Fibroblast of skin of scalp (primary cell): ENCODE measurements at regions not wholly inside any gene's neighbourhood (a gene's known extent, or its start where the extent isn't known, plus 50 kb on each side); places are given as distances from the start of the nearest gene placed in this dataset.
"Not testable (repeated sequence)": the region's sequence is repeated elsewhere in the genome, so short reads cannot be mapped to it uniquely, and the experiment has no call there.

ENCODE experiments used
- DNase-seq: peaks from one replicate; pipeline ENCODE4 v3.0.0-alpha.2; 2013

DNA sequence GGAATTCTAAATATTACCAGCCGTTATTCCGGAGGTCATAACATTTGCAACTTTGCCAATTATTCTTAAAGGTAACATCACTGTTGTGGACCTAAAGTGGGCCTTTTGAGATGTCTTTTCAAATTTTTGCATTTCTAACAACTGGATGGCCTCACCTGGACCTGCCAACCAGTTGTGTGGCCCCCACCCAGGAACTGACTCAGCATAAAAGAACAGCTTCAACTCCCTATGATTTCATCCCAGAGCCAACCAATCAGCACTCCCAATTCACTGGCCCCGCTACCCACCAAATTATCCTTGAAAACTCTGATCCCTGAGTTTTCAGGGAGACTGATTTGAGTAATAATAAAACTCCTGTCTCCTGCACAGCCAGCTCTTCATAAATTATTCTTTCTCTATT, 489.7 kb upstream of the LMCD1 start:
- DNase-seq, result no peak

DNA sequence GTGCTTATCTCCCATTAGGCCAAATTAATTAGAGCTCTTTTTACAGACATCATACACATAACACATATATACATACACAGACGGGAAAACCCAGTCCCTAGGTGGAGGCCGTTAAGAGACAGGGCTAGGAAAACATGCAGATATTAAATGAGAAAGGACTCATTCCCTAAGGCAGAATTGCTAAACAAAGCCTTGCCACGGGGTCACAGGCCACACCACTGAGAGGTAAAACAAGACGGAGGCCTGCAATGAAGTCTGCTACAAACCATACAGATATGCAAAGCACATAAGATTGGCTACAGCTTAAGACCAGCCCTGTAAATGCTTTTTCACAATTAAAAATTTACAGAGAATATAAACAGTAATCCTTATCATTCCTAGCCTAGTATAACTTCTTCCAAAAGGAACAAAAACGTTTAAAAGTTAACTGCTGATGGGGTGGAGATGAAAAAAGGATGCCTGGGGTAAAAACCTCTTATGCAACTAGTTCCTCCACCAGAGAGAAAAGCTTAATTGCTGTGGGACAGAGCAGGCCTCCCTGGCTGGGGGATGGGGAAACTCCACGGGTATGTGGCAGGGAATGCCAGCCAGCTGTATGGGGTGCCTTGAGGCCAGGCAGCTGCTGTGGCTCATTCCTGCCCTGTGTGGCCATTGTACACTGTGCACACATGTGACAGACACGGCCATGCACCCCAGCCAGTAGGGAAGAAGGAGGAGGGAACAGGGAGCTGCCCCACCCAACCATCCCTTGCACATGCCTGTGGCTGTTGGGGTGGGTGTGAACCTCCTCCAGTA, 481.4 kb upstream of the LMCD1 start:
- no peak for DNase-seq

DNA sequence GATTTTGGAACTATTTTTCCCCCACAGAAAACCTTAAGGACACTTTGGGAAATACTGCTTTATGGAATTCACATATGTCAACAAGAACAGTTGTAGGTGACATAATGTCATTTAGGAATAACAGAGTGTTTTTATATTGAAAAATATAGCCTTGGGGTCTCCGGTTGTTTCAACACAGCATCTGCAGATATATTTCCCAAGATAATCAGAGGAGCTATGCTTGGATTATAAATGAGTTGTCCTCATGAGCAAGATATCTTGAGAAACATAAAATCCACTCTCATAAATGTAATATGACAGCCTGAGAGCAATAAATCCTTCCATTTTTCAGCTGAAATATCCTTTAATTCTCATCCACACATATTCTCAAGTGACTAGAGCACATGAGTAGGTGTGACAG, 473.7 kb upstream of the LMCD1 start:
- DNase-seq, result no peak

DNA sequence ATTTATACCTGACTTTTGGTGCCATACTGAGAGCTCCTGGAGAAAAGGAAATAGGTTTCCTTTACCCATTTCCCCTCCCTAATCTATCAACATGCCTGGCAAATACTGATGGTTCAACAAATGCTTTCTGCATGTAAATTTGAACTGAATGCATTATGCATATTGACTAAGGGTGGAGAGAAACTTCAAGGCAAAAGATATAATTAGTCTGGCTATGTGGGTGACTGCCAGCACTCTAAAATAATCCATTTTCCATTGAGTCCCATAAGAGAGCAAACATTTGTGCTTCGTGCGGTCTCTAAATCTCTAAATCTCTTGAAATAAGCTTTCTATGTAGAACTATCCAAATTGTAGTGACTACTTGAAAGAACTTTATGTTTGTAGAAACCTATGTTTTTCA, 451.3 kb upstream of the LMCD1 start:
- no peak for DNase-seq

DNA sequence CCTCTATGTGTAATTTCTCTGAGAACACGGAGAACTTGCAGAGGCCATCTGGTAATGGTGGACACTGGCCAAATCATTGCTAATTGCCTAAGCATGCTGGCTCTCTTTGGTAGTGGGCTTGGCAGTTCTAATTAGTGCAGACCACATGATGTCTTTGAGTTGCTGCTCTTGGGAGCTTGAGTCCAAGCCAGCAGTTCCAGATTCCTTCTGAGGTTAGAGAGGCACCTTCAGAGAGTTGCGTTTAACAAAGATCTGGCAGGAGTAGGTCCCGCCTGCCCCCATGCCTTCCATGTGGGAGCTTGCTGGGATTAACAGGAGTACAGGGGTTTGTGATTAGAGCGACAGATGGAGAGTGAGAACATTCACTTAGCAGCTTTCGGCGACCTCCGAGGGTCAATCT, 449.0 kb upstream of the LMCD1 start:
- no peak for DNase-seq

DNA sequence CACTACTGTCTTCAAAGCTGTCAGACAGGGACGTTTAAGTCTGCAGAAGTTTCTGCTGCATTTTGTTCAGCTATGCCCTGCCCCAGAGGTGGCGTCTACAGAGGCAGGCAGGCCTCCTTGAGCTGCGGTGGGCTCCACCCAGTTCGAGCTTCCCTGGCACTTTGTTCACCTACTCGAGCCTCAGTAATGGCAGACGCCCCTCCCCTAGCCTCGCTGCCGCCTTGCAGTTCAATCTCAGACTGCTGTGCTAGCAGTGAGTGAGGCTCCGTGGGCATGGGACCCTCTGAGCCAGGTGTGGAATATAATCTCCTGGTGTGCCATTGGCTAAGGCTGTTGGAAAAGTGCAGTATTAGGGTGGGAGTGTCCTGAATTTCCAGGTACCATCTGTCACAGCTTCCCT, 433.5 kb upstream of the LMCD1 start:
- DNase-seq, result not testable (repeated sequence)

DNA sequence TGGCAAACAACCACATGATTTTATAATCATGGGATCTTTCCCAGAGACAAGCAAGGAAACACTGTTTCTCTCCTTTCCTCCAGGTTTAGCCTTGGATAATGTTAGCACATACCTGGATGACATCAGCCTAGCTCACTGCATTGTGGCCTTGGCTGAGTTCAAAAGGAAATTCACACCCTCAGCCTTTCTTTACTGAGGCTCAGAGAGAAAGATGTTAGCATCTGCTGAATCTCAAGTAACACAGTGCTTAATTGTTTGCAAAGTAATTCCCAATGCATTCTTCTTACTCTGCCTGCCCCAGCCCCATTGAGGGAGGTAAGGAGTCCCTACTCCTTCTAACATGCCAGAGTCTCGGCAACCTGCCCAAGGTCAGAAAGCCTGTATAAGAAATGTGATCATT, 432.2 kb upstream of the LMCD1 start:
- DNase-seq, result no peak

DNA sequence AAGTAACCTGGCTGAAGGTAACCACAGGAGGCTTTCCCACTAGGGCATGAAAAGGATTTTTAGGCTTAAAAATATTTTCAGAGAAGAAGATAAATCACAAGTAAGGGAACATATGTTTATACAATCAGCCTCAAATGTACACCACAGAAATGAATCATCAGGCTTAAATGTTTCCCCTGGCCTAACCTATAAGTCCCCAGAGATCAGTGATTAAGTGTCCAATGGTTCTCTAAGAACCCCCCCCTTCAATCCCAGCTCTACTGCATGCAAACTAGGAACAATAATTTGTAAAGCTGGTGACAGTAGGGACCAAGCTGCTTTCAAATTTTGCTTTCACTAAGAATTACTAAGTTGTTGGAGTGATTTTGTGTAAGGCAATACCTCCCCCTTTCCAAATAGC, 431.6 kb upstream of the LMCD1 start:
- peak; percentile 58 for DNase-seq

DNA sequence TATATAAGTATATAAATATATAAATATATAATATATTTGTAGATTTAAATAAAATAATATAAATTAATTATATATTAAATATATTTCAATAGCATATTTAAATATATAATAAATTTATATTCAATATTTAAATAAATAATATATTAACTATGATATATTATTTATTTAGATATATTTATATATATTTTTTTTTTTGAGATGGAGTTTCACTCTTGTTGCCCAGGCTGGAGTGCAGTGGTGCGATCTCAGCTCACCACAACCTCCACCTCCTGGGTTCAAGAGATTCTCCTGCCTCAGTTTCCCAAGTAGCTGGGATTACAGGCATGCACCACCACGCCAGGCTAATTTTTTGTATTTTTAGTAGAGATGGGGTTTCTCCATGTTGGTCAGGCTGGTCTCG, 426.9 kb upstream of the LMCD1 start:
- DNase-seq, result not testable (repeated sequence)

DNA sequence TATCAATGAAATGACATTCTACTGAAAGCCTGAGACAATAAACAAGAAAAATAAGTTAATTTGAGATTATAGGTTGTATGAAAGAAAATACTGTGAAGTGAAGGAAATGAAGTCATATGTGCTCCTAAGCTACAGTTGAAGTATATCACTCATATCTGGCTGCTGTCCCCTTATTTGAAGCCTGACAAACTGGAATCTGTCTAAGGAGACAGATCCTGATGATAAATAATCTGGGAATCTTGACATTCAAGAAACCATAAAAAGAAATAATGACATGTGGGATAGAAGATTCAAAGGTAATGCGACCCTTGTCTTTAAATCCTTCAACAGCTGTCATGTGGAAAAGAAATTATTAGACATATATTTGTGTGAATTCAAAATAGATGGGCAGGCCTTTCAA, 424.5 kb upstream of the LMCD1 start:
- DNase-seq, result no peak

DNA sequence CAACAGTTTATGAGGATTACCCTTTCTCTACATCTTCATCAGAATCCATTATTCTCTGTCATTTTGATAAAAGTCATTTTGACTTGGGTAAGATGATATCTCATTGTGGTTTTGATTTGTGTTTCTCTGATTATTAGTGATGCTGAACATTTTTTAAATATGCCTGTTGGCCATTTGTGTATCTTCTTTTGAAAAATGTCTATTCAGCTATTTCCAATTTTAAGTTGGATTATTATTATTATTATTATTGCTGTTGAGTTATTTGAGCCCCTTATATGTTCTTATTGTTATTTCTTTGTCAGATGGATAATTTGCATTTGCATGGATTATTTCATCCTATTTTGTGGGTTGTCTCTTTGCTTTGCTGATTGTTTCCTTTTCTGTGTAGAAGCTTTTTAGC, 421.2 kb upstream of the LMCD1 start:
- no peak for DNase-seq

DNA sequence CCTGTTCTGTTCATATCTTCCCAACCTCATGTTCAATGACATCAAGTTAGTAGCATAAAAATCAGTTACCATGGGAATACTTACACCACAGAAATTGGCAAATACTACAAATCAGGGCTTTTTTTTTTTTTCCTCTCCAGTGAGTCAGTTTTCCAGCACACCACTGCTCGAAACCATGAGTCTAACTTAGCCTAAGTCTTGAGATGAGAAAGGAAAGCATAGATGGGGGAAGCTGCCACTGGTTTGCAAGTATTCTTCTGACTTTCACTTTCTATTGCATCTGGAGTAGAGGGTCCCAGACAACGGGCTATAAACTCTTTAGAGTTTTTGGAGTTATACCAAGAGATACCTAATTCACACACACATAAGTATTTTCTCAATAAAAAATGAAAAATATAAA, 416.1 kb upstream of the LMCD1 start:
- no peak for DNase-seq

DNA sequence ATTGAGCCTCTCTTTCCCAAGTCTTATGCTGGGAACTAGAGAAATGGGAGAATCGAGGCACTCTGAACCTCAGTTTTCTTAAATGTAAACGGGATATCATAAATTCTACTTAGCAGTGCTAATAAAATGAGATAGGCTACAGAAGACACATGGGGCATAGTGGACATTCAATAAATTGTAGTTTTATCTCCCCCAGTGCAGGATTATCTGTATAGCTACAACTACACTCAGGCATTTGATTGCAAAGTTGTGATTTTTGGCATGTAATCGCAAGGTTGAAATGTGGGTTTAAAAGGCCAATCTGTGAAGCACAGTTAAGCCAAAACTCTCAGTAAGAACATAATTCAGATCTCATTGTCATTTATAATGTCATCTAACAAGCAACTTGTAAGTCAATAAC, 413.7 kb upstream of the LMCD1 start:
- no peak for DNase-seq

DNA sequence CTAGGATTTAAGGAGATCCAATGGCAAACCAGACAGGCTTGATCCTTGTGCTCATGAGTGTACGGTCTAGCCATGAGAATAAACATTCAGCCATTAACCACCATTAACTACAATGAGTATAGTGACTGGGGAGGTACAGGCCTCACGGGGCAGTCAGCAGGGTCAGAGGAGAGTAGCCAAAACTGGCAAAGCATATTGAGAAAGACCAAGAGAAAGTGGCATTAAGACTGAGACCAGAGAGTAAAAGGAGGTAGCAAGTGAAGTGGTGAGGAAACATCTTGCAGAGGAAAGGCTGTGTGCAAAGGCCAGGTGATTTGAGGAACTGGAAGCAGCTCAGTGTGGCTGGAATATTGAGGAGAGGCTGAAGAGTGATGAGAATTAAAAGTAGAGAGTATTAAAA, 407.2 kb upstream of the LMCD1 start:
- no peak for DNase-seq

DNA sequence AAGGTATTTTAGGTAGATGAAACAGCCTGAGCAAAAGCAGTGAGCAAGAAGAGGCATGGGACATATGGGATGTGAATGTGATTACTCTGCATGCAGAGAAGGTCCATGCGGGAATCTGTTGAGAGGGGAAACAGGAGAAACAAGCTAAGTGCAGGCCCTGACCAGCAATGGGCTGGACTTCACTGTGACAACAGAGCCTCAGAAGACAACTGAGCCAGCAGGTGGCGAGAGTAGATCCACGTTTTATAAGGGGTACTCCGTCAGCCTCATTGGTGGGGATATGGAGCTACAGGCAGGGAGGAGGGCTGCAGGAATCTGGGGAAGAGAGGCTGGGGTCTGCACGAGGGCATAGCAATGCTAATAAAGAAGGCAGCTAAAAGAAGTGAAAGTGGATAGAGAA, 405.9 kb upstream of the LMCD1 start:
- DNase-seq, result peak; percentile 15

DNA sequence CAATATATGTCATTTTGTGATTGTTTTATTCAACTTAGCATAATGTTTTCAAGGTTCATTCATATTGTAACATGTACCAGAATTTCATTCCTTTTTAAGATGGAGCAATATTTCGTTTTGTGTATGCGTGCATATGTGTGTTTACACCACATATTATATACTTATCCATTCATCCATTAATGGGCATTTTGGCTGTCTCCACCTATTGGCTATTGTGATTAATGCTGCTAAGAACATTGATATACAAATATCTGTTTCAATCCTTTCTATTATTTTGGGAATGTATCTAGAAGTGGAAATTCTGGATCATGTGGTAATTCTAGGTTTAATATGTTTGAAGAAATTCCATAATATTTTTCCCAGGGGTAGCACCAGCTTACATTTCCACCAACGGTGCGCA, 403.9 kb upstream of the LMCD1 start:
- DNase-seq, result no peak

DNA sequence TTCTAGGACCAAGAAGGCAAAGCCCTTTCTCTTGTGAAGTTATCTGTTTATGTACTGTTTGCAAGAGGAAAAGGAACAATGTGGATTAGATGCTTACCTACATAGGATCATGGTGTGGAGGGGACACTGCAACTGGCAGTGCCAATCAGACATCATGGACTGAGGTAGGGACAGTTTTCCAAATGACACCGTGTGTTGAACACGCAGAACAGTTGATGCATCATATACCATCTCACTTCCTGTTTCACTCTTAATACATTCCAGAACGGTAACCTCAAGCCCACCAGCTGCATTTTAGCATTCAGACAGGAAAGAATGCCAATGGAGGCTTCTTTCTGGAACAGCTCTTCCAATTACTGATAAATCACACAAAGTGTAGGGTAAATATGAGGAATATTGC, 397.7 kb upstream of the LMCD1 start:
- no peak for DNase-seq

DNA sequence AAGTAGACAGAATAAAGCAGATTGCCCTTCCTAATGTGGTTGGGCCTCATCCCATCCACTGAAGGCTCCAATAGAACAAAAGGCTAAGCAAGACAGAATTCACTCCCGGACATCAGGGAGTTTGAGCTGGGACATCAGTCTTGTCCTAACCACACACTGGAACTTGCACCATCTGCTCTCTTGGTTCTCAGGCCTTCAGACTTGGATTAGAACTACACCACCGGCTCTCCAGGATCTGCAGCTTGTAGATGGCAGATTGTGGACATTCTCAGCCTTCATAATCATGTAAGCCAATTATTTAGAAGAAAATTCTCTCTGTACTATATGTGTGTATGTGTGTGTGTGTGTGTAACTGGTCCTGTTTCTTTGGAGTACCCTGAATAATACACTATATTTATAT, 394.7 kb upstream of the LMCD1 start:
- no peak for DNase-seq

DNA sequence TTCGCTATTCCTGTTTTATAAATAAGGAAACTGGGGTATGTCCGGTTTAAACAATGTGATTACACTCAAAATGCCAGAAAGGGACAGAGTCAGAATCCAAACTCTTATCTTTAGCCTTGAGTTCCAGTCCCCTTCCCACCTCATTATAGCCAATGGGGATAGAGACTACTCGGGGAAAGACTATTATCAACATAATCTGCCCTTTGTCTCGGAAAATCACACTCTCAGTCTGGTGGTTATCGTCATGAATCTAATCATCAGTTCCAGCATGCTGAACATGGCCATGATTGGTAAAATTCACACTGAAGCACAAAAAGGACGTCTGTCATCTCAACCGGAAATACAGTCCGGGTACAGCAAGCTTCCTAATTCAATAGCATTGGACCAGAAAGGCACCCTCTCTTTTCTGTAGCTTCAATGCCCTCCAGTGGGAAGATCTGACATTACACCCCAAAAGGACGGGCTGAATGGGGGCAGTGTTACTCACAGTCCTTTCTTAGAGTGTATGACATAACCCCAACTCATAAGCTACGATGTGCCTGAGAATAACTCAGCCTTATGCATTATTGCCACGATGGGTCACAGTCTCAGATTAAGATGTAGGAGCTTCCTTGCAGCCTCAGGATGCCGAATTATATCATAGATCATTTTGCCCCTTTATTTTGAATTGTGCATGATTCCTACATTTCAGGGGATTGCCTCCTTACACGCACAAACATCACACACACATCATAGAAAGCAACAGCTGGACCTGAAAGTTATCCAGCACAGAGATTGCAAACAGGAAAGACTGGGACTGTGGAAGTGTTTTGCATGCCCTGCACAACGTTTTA, 390.4 kb upstream of the LMCD1 start:
- peak; percentile 81 for DNase-seq

DNA sequence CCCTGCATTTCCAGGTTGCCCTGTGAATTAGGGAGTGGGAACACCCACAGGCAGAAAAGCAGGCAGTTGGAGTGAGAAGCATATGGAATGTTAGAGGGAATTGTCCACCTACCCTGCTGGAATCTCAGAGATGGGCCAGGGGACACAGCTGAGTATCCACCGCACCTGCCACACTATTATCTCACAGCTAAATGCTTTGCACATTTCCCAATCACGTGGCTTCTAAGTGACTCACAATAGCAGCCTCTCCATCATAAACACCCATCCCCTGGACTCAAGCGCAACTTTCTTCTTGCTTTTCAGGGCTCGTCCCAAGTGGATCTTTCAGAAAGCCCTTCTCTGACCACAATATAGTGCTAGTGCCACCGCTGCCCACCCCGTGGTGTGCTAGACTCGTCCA, 389.0 kb upstream of the LMCD1 start:
- no peak for DNase-seq

DNA sequence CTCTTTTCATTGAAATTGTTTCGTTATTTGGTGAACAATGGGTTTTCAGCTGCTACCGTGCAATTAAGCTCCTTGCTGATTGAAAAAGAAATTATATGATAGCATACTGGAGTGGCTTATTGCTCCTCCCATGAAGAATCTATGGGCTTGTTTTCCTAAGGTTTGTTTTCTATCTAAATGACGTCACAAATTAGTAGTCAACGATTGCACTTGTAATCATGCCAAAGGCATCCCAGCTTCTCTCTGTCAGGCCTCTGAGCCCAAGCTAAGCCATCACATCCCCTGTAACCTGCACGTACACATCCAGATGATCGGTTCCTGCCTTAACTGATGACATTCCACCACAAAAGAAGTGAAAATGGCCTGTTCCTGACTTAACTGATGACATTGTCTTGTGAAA, 388.0 kb upstream of the LMCD1 start:
- no peak for DNase-seq

DNA sequence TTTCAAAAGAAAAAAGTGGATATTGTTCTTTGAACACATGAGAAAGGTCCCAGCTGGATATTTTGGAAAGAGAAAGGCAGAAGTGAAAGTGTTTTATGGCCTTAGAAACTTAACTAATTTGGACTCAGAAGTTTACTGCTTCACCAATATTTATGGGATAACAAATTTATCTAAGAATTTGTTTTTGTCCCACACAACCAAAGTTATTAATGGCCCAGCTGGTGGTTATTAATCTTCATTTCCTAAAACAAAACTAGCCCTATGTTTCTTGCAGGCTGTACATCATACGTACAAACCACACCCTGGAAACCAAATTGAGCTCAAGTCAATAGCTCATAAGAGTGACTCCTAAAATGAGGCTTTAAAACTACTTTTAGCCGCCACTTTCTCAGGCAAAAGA, 372.9 kb upstream of the LMCD1 start:
- no peak for DNase-seq

DNA sequence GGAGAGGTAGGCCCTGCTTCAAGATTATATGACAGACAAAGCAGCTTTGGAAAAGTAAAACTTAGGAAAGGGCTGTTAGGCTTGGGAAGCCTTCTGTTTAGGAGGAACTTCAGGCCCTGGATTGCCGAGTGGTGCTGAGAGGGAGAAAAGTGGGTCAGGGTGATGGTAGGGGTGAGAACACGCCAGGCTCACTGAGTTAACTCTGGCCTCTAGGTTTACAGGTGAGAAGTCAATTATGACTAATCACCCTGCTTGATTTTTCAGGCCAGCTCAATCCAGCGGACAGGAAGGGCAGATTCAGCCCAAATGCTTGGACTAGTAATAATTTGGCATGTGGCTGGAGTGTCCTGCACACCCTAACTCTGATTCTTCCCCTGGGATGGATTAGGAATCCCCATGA, 365.1 kb upstream of the LMCD1 start:
- no peak for DNase-seq

DNA sequence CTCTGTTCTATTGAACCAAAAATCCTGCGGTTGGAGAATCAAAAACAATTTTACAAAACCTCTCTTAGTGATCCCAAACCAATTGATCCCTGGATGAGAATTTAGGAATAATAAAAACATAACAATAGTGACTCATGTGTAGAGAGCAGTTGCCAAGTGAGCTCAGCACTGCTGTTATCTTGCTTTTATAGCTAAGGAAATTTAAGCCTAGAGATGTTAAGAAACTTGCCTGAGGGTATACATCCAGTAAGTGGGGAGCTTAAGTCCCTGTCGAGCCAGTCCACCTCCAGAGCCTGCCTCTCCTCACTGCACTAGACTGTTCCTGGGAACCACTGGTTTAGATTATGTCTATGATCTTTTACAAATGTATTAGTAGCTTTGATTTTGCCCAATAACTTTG, 358.4 kb upstream of the LMCD1 start:
- peak; percentile 32 for DNase-seq
